Prostate gland (tissue), 2 donors: ENCODE measurements at regions not wholly inside any gene's neighbourhood (a gene's known extent, or its start where the extent isn't known, plus 50 kb on each side); places are given as distances from the start of the nearest gene placed in this dataset.

Experiments used
- DNase-seq: peaks from one replicate; pipeline ENCODE4 v3.0.0-alpha.2; 2019; ENCODE audit warnings: low spot score
- H3K27ac ChIP-seq, 2 donors: fragments of 200-600 bp; sonication (generic); 2 replicates each; pipeline ENCODE4 v1.5.1; 2017 to 2019
- H3K27me3 ChIP-seq: fragments of 200-600 bp; sonication (generic); replicated peaks from 2 replicates; pipeline ENCODE4 v1.5.1; 2019; ENCODE audit not compliant: insufficient read depth
- H3K36me3 ChIP-seq, 2 donors: fragments of 200-600 bp; sonication (generic); 1 replicate in 1 of 2; 2 replicates in 1 of 2; pipeline versions ENCODE4 v1.5.1 to v1.8.1; 2017 to 2019
- H3K4me1 ChIP-seq: fragments of 200-600 bp; sonication (generic); replicated peaks from 2 replicates; pipeline ENCODE4 v1.5.1; 2019
- H3K4me3 ChIP-seq, 2 donors: fragments of 200-600 bp; sonication (generic); 2 replicates each; pipeline ENCODE4 v1.5.1; 2017 to 2019
- H3K9me3 ChIP-seq: fragments of 200-600 bp; sonication (generic); 2 replicates; pipeline ENCODE4 v1.5.1; 2017
- POLR2A ChIP-seq: fragments of 450-650 bp; IDR thresholded peaks from one replicate; pipeline ENCODE4 v1.6.1; 2016; ENCODE audit warnings: antibody characterized with exemption, mild to moderate bottlenecking
- POLR2AphosphoS5 ChIP-seq: sonication (generic); formaldehyde crosslinking; IDR thresholded peaks from one replicate; pipeline ENCODE4 v1.6.1; 2017; ENCODE audit warnings: antibody characterized with exemption
- WGBS: methylation state at CpG from one replicate; pipeline ENCODE4 v1.1.5; 2018; 5-methylcytosine and 5-hydroxymethylcytosine counted together
- intact Hi-C: fragments of 100-400 bp; cut with DNase I; formaldehyde crosslinking; loops from one replicate; pipeline ENCODE4 v1.14.2; 2022
- TF ChIP-seq, protein P1 (sequence below), 4 experiments: fragments of 200-600 bp in 2 of 4; fragments of 450-650 bp in 2 of 4; sonication (generic) in 2 of 4; IDR thresholded peaks; 1 replicate in 3 of 4; 2 replicates in 1 of 4; pipeline ENCODE4 v1.5.1; 2016 to 2019; ENCODE audit warnings: antibody characterized with exemption in 4 of 4, mild to moderate bottlenecking in 2 of 4, moderate library complexity in 2 of 4

DNA sequence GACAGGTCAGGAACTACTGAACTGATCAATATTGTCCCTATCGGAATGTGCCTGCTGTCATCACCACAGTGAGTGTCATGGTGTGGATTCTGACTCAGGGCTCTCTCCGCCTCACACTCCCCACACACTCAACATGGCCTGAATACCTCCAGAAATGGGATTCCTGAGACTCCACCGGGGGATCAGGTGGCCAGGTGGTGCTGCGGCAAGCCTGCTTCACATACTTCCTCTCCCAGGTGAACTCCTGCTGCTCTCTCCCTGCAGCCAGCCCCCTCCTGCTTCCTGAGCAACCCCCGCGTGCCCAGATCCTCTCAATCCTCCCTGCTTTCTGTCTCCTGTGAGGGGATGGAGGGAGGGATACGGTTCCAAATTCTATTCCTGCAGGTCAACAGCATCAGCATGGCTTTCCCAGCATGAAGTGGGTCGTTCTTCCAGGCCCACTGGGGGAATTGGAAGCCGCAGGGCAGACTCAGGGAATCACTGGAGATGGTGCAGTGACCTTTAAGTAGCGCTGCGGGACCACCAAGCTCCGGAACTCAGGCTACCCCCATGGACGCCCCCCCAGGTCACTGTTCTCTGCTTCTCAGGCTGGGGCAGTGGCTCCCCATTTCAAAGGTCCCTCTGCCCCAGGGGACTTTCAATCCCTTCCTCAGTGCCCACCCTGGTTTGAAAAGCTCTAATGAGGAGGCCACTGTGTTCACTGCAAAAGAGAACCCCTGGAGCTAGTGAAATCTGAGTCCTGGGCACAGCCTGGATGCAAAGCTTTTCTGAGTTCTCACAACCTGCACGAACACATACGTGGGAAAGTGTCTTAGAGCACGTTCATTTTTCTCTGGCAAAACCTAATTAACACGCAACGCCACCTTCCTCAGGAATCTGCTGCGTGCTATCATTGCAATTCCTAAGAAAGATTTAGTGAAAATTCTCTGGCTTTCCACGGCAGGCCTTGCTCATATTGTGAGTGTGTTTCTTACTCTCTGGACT is 168.4 kb downstream of the ZFP36L2 start:
- TF ChIP-seq, protein P1, sequence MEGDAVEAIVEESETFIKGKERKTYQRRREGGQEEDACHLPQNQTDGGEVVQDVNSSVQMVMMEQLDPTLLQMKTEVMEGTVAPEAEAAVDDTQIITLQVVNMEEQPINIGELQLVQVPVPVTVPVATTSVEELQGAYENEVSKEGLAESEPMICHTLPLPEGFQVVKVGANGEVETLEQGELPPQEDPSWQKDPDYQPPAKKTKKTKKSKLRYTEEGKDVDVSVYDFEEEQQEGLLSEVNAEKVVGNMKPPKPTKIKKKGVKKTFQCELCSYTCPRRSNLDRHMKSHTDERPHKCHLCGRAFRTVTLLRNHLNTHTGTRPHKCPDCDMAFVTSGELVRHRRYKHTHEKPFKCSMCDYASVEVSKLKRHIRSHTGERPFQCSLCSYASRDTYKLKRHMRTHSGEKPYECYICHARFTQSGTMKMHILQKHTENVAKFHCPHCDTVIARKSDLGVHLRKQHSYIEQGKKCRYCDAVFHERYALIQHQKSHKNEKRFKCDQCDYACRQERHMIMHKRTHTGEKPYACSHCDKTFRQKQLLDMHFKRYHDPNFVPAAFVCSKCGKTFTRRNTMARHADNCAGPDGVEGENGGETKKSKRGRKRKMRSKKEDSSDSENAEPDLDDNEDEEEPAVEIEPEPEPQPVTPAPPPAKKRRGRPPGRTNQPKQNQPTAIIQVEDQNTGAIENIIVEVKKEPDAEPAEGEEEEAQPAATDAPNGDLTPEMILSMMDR (IDR thresholded peaks at IDR 0.05): no peak
- TF ChIP-seq POLR2AphosphoS5 (no peak), POLR2A (no peak)
- 85% methylated on average over 19 of the region's 20 CpGs for WGBS
- no peaks in the 10 kb centered on the region for H3K27me3 ChIP-seq
- intact Hi-C loops: no loop called here
- H3K27ac ChIP-seq: no peak overlapping the region
- no peak for DNase-seq
- H3K4me1 ChIP-seq: no peaks in the 10 kb centered on the region
- no peaks in the 10 kb centered on the region for H3K36me3 ChIP-seq
- no peak overlapping the region for H3K4me3 ChIP-seq
- H3K9me3 ChIP-seq: no peaks in the 10 kb centered on the region

DNA sequence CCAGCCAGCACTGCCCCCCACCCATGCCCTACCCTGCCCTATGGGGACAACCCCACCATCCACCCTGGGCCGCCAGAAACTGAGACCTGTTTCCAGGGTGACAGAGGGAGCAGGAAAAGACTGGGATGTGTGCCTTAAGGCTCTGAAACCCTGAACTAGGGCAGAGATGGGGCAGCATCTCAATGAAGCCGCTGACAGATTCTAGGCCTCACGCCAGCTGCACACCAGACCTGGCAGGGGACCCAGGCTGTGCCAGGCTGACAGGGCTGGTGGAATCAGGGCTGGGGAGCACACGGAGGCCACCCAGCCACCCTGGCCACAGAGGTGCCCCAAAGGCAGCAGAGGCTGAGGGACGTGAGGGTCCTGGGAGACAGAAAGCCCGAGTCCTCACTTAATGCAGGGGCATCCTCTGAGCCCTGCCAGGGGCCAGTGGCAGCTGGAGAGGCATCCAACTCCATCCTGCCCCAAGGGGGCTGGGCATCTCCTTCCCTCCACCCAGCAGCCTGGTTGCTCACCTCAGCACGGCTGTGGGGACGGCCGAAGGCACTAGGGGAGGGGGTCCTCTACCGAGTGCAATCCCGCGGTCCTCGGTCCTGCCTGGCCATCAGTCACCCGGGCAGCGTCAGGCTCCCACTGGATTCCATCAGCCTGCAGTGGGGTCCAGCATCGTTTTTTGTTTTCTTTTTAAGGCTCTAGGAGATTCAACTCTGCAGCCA is 169.2 kb downstream of the ZFP36L2 start:
- no peaks in the 10 kb centered on the region for H3K36me3 ChIP-seq
- H3K4me3 ChIP-seq: no peak overlapping the region
- no peaks in the 10 kb centered on the region for H3K9me3 ChIP-seq
- peak; percentile 54 for DNase-seq
- TF ChIP-seq POLR2A (no peak), POLR2AphosphoS5 (no peak)
- TF ChIP-seq, protein P1 (IDR thresholded peaks at IDR 0.05): no peak
- WGBS: 74% methylated on average over 16 of the region's 16 CpGs
- intact Hi-C loops: no loop called here
- H3K27me3 ChIP-seq: no peaks in the 10 kb centered on the region
- H3K27ac ChIP-seq: no peak overlapping the region
- H3K4me1 ChIP-seq: no peaks in the 10 kb centered on the region

DNA sequence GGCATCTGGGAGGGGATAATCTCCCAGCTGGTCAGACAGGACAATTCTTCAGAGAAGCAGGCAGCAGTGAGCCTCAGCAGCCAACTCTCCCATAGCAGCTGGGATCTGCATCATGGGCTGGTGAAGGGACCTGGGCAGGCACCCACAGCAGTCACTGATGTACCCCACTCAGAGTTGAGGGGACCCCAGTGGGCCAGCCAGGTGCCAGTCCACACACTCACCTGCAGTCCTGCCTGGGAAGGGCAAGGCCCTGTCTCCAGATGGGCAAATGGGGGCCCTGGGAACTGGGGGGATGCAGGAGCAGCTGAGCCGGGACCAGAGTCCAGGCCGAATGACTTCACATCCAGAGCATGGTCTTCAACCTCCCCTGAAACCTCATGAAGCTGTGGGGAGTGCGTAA is 170.4 kb downstream of the ZFP36L2 start:
- Histone ChIP-seq H3K27me3 (no peaks in the 10 kb centered on the region), H3K9me3 (no peaks in the 10 kb centered on the region), H3K4me3 (no peak overlapping the region), H3K36me3 (no peaks in the 10 kb centered on the region), H3K27ac (no peak overlapping the region), H3K4me1 (no peaks in the 10 kb centered on the region)
- no peak for DNase-seq
- intact Hi-C loops: no loop called here
- TF ChIP-seq, protein P1 (IDR thresholded peaks at IDR 0.05): no peak
- WGBS: 83% methylated on average over 3 of the region's 3 CpGs

DNA sequence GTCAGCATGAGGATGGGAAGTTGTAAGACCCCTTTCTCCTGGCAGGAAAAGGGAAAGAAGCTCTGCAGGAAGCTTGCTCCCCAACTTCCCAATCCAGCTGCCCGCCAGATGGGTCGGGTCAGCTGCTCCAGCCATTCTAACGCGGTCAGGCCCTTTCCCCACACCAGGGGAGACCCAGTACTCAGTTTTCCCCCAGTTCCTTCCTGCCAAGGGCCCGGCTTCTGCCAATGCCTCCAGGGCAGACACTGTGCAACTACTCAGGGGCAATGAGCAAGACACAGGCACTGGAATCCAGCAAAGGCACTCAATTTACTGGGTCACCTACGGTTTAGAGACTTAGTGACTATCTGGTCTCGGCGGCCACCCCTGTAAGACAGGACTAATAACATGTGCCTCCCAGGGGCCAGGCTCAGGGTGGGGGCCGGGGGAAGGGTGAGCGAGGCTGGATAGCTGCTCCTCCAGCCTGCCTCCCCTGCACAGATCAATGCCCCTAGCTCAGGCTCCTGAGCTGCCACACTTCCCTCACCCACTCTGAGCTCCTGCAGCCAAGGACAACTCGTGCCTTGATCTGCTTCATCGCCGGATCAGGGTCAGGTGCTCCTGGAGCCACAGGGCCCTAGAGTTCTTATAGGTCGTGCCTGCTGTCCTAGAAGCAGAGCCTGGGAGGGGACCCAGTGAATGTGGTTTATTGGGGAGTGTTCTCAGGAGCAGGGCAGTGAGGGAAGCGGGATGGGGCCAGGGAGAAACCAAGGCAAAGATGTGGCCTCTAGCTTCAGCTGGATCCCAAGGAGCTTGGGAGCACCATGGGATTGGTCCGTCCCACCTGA is 171.1 kb downstream of the ZFP36L2 start:
- TF ChIP-seq, protein P1 (IDR thresholded peaks at IDR 0.05): no peak
- no peak for TF ChIP-seq POLR2A
- no peak for TF ChIP-seq POLR2AphosphoS5
- Histone ChIP-seq H3K9me3 (no peaks in the 10 kb centered on the region), H3K27me3 (no peaks in the 10 kb centered on the region), H3K27ac (no peak overlapping the region), H3K4me3 (no peak overlapping the region), H3K4me1 (no peaks in the 10 kb centered on the region), H3K36me3 (no peaks in the 10 kb centered on the region)
- intact Hi-C loops: no loop called here
- no peak for DNase-seq
- 93% methylated on average over 16 of the region's 16 CpGs for WGBS
